ENCODE measurements at regions not wholly inside any gene's neighbourhood (a gene's known extent, or its start where the extent isn't known, plus 50 kb on each side); places are given as distances from the start of the nearest gene placed in this dataset.

GRCh38 chr1:83017701-83018100 is 981.2 kb downstream of the TTLL7 start:
- no peak for TF ChIP-seq CTCF (IDR thresholded peaks at IDR 0.05)
- no peak overlapping the region for H3K27ac ChIP-seq
- no peak for DNase-seq
- intact Hi-C loops (cut with DNase I): no loop called here
- H3K4me1 ChIP-seq: no peaks in the 10 kb centered on the region
- H3K36me3 ChIP-seq: no peaks in the 10 kb centered on the region
- no peaks in the 10 kb centered on the region for H3K27me3 ChIP-seq
- no peak for ATAC-seq
- H3K4me3 ChIP-seq: no peak overlapping the region
- H3K9me3 ChIP-seq: peaks cover 0 to 12% of the 10 kb centered on the region in 2 donors

- Histone ChIP-seq H3K27me3 (no peaks in the 10 kb centered on the region), H3K9me3 (peaks cover 0 to 12% of the 10 kb centered on the region in 2 donors), H3K4me3 (no peak overlapping the region), H3K27ac (no peak overlapping the region), H3K4me1 (no peaks in the 10 kb centered on the region), H3K36me3 (no peaks in the 10 kb centered on the region)
- DNase-seq: peak in 2 of 4 donors; percentile 12 to 13
- intact Hi-C loops (cut with DNase I): no loop called here
- TF ChIP-seq CTCF (IDR thresholded peaks at IDR 0.05): no peak
- ATAC-seq: no peak
Measured at GRCh38 chr1:83017276-83017675, 981.7 kb downstream of the TTLL7 start.

- DNase-seq (no peak), ATAC-seq (no peak)
- intact Hi-C loops (cut with DNase I): no loop called here
- no peak for TF ChIP-seq CTCF (IDR thresholded peaks at IDR 0.05)
- H3K4me3 ChIP-seq: no peak overlapping the region
- no peaks in the 10 kb centered on the region for H3K36me3 ChIP-seq
- H3K4me1 ChIP-seq: no peaks in the 10 kb centered on the region
- H3K27me3 ChIP-seq: no peaks in the 10 kb centered on the region
- no peak overlapping the region for H3K27ac ChIP-seq
- peaks cover 0 to 12% of the 10 kb centered on the region in 2 donors for H3K9me3 ChIP-seq
Measured at GRCh38 chr1:83016354-83016849, 982.5 kb downstream of the TTLL7 start.

GRCh38 chr1:83015163-83015562 is 983.8 kb downstream of the TTLL7 start:
- H3K4me1 ChIP-seq: no peaks in the 10 kb centered on the region
- H3K4me3 ChIP-seq: no peak overlapping the region
- ATAC-seq (no peak), DNase-seq (no peak)
- no peak overlapping the region for H3K27ac ChIP-seq
- TF ChIP-seq CTCF (IDR thresholded peaks at IDR 0.05): no peak
- intact Hi-C loops (cut with DNase I): no loop called here
- H3K36me3 ChIP-seq: no peaks in the 10 kb centered on the region
- H3K27me3 ChIP-seq: no peaks in the 10 kb centered on the region
- H3K9me3 ChIP-seq: peaks cover 0 to 3% of the 10 kb centered on the region in 2 donors

GRCh38 chr1:83012950-83013349 is 986.0 kb downstream of the TTLL7 start:
- H3K27me3 ChIP-seq: no peaks in the 10 kb centered on the region
- no peaks in the 10 kb centered on the region for H3K36me3 ChIP-seq
- H3K4me3 ChIP-seq: no peak overlapping the region
- ATAC-seq (no peak), DNase-seq (no peak)
- no peaks in the 10 kb centered on the region for H3K4me1 ChIP-seq
- intact Hi-C loops (cut with DNase I): no loop called here
- TF ChIP-seq CTCF (IDR thresholded peaks at IDR 0.05): no peak
- H3K9me3 ChIP-seq: peaks cover 0 to 4% of the 10 kb centered on the region in 2 donors
- no peak overlapping the region for H3K27ac ChIP-seq

Data from left lung (tissue), 4 donors.